ENCODE measurements at regions not wholly inside any gene's neighbourhood (a gene's known extent, or its start where the extent isn't known, plus 50 kb on each side); places are given as distances from the start of the nearest gene placed in this dataset.

GRCh38 chr12:71060426-71060825 lies 97.4 kb downstream of the TSPAN8 start:
- TF ChIP-seq POLR2AphosphoS5 (IDR thresholded peaks at IDR 0.05) (no peak), CTCF (IDR thresholded peaks at IDR 0.05) (no peak), POLR2A (IDR thresholded peaks at IDR 0.05; ENCODE audit: low read depth) (no peak), EP300 (IDR thresholded peaks at IDR 0.05) (no peak)

Data from esophagus muscularis mucosa (tissue), 4 donors.